SK-N-SH (cell line): ENCODE measurements at regions not wholly inside any gene's neighbourhood (a gene's known extent, or its start where the extent isn't known, plus 50 kb on each side); places are given as distances from the start of the nearest gene placed in this dataset.

Source experiments
- CTCF ChIA-PET: fragments of 300-600, 350-600 bp; formaldehyde crosslinking; extraction: SDS; loops from one replicate; lab custom pipeline; 2021; lab: Yijun Ruan, JAX
- POLR2A ChIA-PET: fragments of 350-600 bp; sonication (Branson Sonifier 250); formaldehyde crosslinking; extraction: SDS; loops from one replicate; lab custom pipeline; 2020; ENCODE audit warnings: antibody characterized with exemption, inconsistent platforms; lab: Yijun Ruan, JAX
- DNase-seq: peaks from one replicate; pipeline ENCODE4 v3.0.0; 2012
- H2AFZ ChIP-seq: fragments of 200-600 bp; sonication (generic); 2 replicates; pipeline ENCODE4 v1.8.1; 2016; ENCODE audit warnings: antibody characterized with exemption, mild to moderate bottlenecking, low read depth
- H3F3A ChIP-seq: fragments of 200-600 bp; sonication (generic); replicated peaks from 2 replicates; pipeline ENCODE3; 2016; ENCODE audit warnings: antibody characterized with exemption, mild to moderate bottlenecking; ENCODE audit not compliant: insufficient read depth
- H3K27ac ChIP-seq, 2 experiments: fragments of 200-500 bp in 1 of 2; fragments of 200-600 bp in 1 of 2; sonication (Bioruptor generic) in 1 of 2; sonication (generic), shearing (Covaris generic) in 1 of 2; 2 replicates each; pipeline versions ENCODE4 v1.5.1 to v1.6.1; 2014 to 2016; ENCODE audit warnings: low read depth in 2 of 2, inconsistent platforms in 1 of 2, low read length in 1 of 2, mild to moderate bottlenecking in 1 of 2, mixed read lengths in 1 of 2
- H3K27me3 ChIP-seq: fragments of 200-600 bp; sonication (generic), shearing (Covaris generic); 2 replicates; pipeline ENCODE4 v1.6.1; 2016; ENCODE audit warnings: mixed run types; ENCODE audit not compliant: insufficient read depth
- H3K36me3 ChIP-seq, 2 experiments: fragments of 200-500 bp in 1 of 2; fragments of 200-600 bp in 1 of 2; sonication (Bioruptor generic) in 1 of 2; sonication (generic) in 1 of 2; replicated peaks in 1 of 2; 2 replicates each; pipeline versions ENCODE3 to v1.5.1; 2014 to 2016; ENCODE audit warnings: low read length in 1 of 2, mild to moderate bottlenecking in 1 of 2; ENCODE audit not compliant: insufficient read depth in 2 of 2, control insufficient read depth in 1 of 2
- H3K4me1 ChIP-seq, 2 experiments: fragments of 200-500 bp in 1 of 2; fragments of 200-600 bp in 1 of 2; sonication (Bioruptor generic) in 1 of 2; sonication (generic), shearing (Covaris generic) in 1 of 2; 2 replicates each; pipeline versions ENCODE4 v1.5.1 to v1.6.1; 2014 to 2016; ENCODE audit warnings: low read depth in 1 of 2, low read length in 1 of 2, mixed run types in 1 of 2; ENCODE audit not compliant: insufficient read depth in 2 of 2, control insufficient read depth in 1 of 2
- H3K4me2 ChIP-seq: fragments of 200-600 bp; sonication (generic), shearing (Covaris generic); 2 replicates; pipeline ENCODE4 v1.6.1; 2017; ENCODE audit warnings: mixed run types
- H3K4me3 ChIP-seq, 2 experiments: fragments of 200-500 bp in 1 of 2; fragments of 200-600 bp in 1 of 2; sonication (Bioruptor generic) in 1 of 2; sonication (generic), shearing (Covaris generic) in 1 of 2; 2 replicates each; pipeline versions ENCODE4 v1.5.1 to v1.8.1; 2014 to 2016; ENCODE audit warnings: low read depth in 2 of 2, inconsistent platforms in 1 of 2, low read length in 1 of 2, mild to moderate bottlenecking in 1 of 2, mixed read lengths in 1 of 2, moderate library complexity in 1 of 2
- H3K79me2 ChIP-seq: fragments of 200-600 bp; sonication (generic); 2 replicates; pipeline ENCODE4 v1.8.1; 2017; ENCODE audit warnings: mild to moderate bottlenecking; ENCODE audit not compliant: insufficient read depth
- H3K9ac ChIP-seq: fragments of 200-600 bp; sonication (generic); 2 replicates; pipeline ENCODE4 v1.6.1; 2017; ENCODE audit warnings: mixed run types
- H3K9me2 ChIP-seq: fragments of 200-600 bp; sonication (generic); 2 replicates; pipeline ENCODE4 v1.6.1; 2017; ENCODE audit warnings: mixed run types
- H3K9me3 ChIP-seq: fragments of 200-600 bp; sonication (generic); 2 replicates; pipeline ENCODE4 v1.6.1; 2017; ENCODE audit warnings: mixed run types, mild to moderate bottlenecking, moderate library complexity
- H4K20me1 ChIP-seq: fragments of 200-600 bp; sonication (generic); 2 replicates; pipeline ENCODE4 v1.6.1; 2017; ENCODE audit warnings: mild to moderate bottlenecking, mixed run types; ENCODE audit not compliant: insufficient read depth
- FOSL2 ChIP-seq: IDR thresholded peaks from 2 replicates; pipeline ENCODE4 v1.4.0; 2012; ENCODE audit warnings: low read depth, mild to moderate bottlenecking, moderate library complexity, borderline replicate concordance
- FOXM1 ChIP-seq: IDR thresholded peaks from 2 replicates; pipeline ENCODE4 v1.4.0; 2012; ENCODE audit warnings: low read depth, mild to moderate bottlenecking
- GABPA ChIP-seq: IDR thresholded peaks from 2 replicates; pipeline ENCODE4 v1.4.0; 2012; ENCODE audit warnings: low read depth, mild to moderate bottlenecking
- JUND ChIP-seq: IDR thresholded peaks from 2 replicates; pipeline ENCODE4 v1.4.0; 2012
- MEF2A ChIP-seq: IDR thresholded peaks from 2 replicates; pipeline ENCODE4 v1.4.0; 2012; ENCODE audit warnings: low read depth, borderline replicate concordance
- NRF1 ChIP-seq: IDR thresholded peaks from 2 replicates; pipeline ENCODE4 v1.6.1; 2012; ENCODE audit warnings: low read depth, mild to moderate bottlenecking, low read length
- RFX5 ChIP-seq: IDR thresholded peaks from 2 replicates; pipeline ENCODE4 v1.6.1; 2012; ENCODE audit warnings: mild to moderate bottlenecking, improper control_type of control experiment, low read length
- RXRA ChIP-seq: IDR thresholded peaks from 2 replicates; pipeline ENCODE4 v1.4.0; 2012; ENCODE audit warnings: low read depth, mild to moderate bottlenecking, borderline replicate concordance
- TAF1 ChIP-seq: IDR thresholded peaks from 2 replicates; pipeline ENCODE4 v1.6.1; 2012; ENCODE audit warnings: low read depth, mild to moderate bottlenecking, low read length, moderate library complexity, borderline replicate concordance
- WGBS: methylation state at CpG from one replicate; pipeline ENCODE4 v1.1.6; 2017; ENCODE audit warnings: low lambda C conversion rate; 5-methylcytosine and 5-hydroxymethylcytosine counted together
- TF ChIP-seq, protein P1 (sequence below): IDR thresholded peaks from 2 replicates; pipeline ENCODE4 v1.4.0; 2012; ENCODE audit warnings: low read depth, borderline replicate concordance
- TF ChIP-seq, protein P2 (sequence below): IDR thresholded peaks from 2 replicates; pipeline ENCODE4 v1.6.1; 2012; ENCODE audit warnings: mild to moderate bottlenecking, low read depth, low read length, moderate library complexity
- TF ChIP-seq, protein P3 (sequence below): fragments of 150-350 bp; IDR thresholded peaks from 2 replicates; pipeline ENCODE4 v1.6.1; 2016; ENCODE audit warnings: mild to moderate bottlenecking, low read depth, low read length
- TF ChIP-seq, protein P4 (sequence below): IDR thresholded peaks from 2 replicates; pipeline ENCODE4 v1.4.0; 2012; ENCODE audit warnings: low read depth, borderline replicate concordance

DNA sequence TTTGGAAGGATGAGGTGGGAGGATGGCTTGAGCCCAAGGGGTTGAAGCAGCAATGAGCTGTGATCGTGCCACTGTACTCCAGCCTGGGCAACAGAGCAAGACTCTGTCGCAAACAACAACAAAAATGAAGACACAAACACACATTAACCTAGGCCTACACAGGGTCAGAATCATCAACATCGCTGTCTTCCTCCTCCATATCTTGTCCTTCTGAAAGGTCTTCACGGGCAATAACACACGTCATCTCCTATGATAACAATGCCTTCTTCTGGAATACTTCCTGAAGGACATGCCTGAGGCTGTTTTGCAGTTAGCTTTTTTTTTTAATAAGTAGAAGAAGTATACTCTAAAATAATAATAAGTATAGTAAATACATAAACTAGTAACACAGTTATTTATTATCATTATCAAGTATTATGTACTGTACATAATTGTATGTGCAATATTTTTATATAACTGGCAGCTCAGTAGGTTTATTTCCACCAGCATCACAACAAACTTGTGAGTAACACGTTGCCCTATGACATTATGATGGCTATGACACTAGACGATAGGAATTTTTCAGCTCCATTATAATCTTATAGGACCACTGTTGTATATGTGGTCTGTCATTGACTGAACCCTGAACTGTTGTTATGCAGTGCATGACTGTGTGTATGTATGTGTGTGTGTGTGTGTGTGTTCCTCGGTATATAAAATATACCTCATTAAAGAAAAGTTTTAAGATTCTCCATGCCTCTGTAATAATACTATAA lies 69.2 kb upstream of the MAML3 start:
- Histone ChIP-seq H3K4me1 (no peaks in the 10 kb centered on the region), H3K4me3 (no peak overlapping the region), H2AFZ (no peak overlapping the region), H3K36me3 (no peaks in the 10 kb centered on the region), H3K4me2 (no peak overlapping the region), H3K27ac (no peak overlapping the region), H3K9me2 (no peaks in the 10 kb centered on the region), H3K27me3 (no peaks in the 10 kb centered on the region), H3K79me2 (no peaks in the 10 kb centered on the region), H3K9ac (no peak overlapping the region), H3K9me3 (no peaks in the 10 kb centered on the region), H4K20me1 (no peaks in the 10 kb centered on the region)
- DNase-seq = no peak
- ChIA-PET CTCF (interaction anchor here (0.9 to 1.8 kb wide), 3 partner anchors 8 to 22 kb away, joined by 3 to 4 read pairs (median 3); no protein-coding TSS in a partner anchor), POLR2A (interaction anchor here (0.8 kb wide), 1 partner anchor 14 kb away, joined by 3 read pairs; no protein-coding TSS in a partner anchor)
- 90% methylated on average over 8 of the region's 8 CpGs for WGBS
- TF ChIP-seq NRF1 = no peak
- TF ChIP-seq, protein P1, sequence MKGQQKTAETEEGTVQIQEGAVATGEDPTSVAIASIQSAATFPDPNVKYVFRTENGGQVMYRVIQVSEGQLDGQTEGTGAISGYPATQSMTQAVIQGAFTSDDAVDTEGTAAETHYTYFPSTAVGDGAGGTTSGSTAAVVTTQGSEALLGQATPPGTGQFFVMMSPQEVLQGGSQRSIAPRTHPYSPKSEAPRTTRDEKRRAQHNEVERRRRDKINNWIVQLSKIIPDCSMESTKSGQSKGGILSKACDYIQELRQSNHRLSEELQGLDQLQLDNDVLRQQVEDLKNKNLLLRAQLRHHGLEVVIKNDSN = no peak
- TF ChIP-seq, protein P2, sequence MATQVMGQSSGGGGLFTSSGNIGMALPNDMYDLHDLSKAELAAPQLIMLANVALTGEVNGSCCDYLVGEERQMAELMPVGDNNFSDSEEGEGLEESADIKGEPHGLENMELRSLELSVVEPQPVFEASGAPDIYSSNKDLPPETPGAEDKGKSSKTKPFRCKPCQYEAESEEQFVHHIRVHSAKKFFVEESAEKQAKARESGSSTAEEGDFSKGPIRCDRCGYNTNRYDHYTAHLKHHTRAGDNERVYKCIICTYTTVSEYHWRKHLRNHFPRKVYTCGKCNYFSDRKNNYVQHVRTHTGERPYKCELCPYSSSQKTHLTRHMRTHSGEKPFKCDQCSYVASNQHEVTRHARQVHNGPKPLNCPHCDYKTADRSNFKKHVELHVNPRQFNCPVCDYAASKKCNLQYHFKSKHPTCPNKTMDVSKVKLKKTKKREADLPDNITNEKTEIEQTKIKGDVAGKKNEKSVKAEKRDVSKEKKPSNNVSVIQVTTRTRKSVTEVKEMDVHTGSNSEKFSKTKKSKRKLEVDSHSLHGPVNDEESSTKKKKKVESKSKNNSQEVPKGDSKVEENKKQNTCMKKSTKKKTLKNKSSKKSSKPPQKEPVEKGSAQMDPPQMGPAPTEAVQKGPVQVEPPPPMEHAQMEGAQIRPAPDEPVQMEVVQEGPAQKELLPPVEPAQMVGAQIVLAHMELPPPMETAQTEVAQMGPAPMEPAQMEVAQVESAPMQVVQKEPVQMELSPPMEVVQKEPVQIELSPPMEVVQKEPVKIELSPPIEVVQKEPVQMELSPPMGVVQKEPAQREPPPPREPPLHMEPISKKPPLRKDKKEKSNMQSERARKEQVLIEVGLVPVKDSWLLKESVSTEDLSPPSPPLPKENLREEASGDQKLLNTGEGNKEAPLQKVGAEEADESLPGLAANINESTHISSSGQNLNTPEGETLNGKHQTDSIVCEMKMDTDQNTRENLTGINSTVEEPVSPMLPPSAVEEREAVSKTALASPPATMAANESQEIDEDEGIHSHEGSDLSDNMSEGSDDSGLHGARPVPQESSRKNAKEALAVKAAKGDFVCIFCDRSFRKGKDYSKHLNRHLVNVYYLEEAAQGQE = no peak
- no peak for TF ChIP-seq RFX5
- no peak for TF ChIP-seq RXRA
- TF ChIP-seq JUND = no peak
- no peak for TF ChIP-seq TAF1
- TF ChIP-seq, protein P3, sequence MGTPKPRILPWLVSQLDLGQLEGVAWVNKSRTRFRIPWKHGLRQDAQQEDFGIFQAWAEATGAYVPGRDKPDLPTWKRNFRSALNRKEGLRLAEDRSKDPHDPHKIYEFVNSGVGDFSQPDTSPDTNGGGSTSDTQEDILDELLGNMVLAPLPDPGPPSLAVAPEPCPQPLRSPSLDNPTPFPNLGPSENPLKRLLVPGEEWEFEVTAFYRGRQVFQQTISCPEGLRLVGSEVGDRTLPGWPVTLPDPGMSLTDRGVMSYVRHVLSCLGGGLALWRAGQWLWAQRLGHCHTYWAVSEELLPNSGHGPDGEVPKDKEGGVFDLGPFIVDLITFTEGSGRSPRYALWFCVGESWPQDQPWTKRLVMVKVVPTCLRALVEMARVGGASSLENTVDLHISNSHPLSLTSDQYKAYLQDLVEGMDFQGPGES = no peak
- TF ChIP-seq MEF2A = no peak
- TF ChIP-seq, all 33 proteins: peak for 0
- H3F3A ChIP-seq = peaks cover 7% of the 10 kb centered on the region

DNA sequence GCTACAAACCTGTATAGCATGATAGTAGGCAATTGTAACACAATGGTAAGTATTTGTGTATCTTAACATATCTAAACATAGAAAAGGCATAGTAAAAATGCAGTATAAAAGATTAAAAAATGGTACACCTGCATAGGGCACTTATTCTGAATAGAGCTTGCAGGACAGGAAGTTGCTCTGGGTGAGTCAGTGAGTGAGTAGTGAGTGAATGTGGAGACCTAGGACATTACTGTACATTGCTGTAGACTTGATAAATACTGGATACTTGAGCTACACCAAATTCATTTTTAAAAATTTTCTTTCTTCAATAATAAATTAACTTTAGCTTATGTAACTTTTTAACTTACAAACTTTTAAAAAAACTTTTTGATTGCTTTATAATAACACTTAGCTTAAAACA lies 68.2 kb upstream of the MAML3 start:
- POLR2A ChIA-PET = interaction anchor here (0.6 to 0.7 kb wide), 2 partner anchors 15 to 1966 kb away, joined by 3 read pairs; no protein-coding TSS in a partner anchor
- DNase-seq = no peak
- CTCF ChIA-PET = interaction anchor here (1.4 to 1.8 kb wide), 2 partner anchors 13 to 27 kb away, joined by 4 read pairs; no protein-coding TSS in a partner anchor

More for the DNA sequence above, 68.2 kb upstream of the MAML3 start:
- H3K9me3 ChIP-seq = no peaks in the 10 kb centered on the region
- H3K9ac ChIP-seq = no peak overlapping the region
- TF ChIP-seq GABPA (no peak), FOSL2 (peak; percentile 36; the same call in 1 of the 2 replicates), FOXM1 (no peak)
- TF ChIP-seq, protein P4, sequence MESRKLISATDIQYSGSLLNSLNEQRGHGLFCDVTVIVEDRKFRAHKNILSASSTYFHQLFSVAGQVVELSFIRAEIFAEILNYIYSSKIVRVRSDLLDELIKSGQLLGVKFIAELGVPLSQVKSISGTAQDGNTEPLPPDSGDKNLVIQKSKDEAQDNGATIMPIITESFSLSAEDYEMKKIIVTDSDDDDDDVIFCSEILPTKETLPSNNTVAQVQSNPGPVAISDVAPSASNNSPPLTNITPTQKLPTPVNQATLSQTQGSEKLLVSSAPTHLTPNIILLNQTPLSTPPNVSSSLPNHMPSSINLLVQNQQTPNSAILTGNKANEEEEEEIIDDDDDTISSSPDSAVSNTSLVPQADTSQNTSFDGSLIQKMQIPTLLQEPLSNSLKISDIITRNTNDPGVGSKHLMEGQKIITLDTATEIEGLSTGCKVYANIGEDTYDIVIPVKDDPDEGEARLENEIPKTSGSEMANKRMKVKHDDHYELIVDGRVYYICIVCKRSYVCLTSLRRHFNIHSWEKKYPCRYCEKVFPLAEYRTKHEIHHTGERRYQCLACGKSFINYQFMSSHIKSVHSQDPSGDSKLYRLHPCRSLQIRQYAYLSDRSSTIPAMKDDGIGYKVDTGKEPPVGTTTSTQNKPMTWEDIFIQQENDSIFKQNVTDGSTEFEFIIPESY = no peak
- no peak overlapping the region for H2AFZ ChIP-seq
- no peak overlapping the region for H3K4me3 ChIP-seq
- H4K20me1 ChIP-seq = no peaks in the 10 kb centered on the region
- H3K27ac ChIP-seq = peak overlapping the region in 1 of 2 experiments; percentile 18; a peak in 1 of 4 replicates
- no peak overlapping the region for H3K4me2 ChIP-seq
- peaks cover 4% of the 10 kb centered on the region for H3F3A ChIP-seq
- H3K4me1 ChIP-seq = no peaks in the 10 kb centered on the region
- H3K36me3 ChIP-seq = no peaks in the 10 kb centered on the region
- no peaks in the 10 kb centered on the region for H3K27me3 ChIP-seq
- H3K79me2 ChIP-seq = no peaks in the 10 kb centered on the region
- no peaks in the 10 kb centered on the region for H3K9me2 ChIP-seq
